Glutamatergic neuron (in vitro differentiated cells): ENCODE measurements at regions not wholly inside any gene's neighbourhood (a gene's known extent, or its start where the extent isn't known, plus 50 kb on each side); places are given as distances from the start of the nearest gene placed in this dataset.

ENCODE experiments used
- DNase-seq: peaks from one replicate; pipeline ENCODE4 v3.0.0; 2022
- H3K27ac Mint-ChIP-seq: one replicate; pipeline ENCODE4 v1.8.0; 2020; ENCODE audit warnings: mild to moderate bottlenecking, mixed read lengths, inconsistent platforms; ENCODE audit not compliant: unreplicated experiment
- H3K27me3 Mint-ChIP-seq: one replicate; pipeline ENCODE4 v1.8.0; 2020; ENCODE audit warnings: mild to moderate bottlenecking, moderate library complexity, mixed read lengths, inconsistent platforms; ENCODE audit not compliant: unreplicated experiment
- H3K36me3 Mint-ChIP-seq: one replicate; pipeline ENCODE4 v1.8.0; 2020; ENCODE audit warnings: mild to moderate bottlenecking, mixed read lengths, inconsistent platforms; ENCODE audit not compliant: unreplicated experiment
- H3K4me1 Mint-ChIP-seq: one replicate; pipeline ENCODE4 v1.8.0; 2020; ENCODE audit warnings: mild to moderate bottlenecking, low read depth, mixed read lengths, inconsistent platforms; ENCODE audit not compliant: unreplicated experiment
- H3K4me3 Mint-ChIP-seq: one replicate; pipeline ENCODE4 v1.8.0; 2020; ENCODE audit warnings: mild to moderate bottlenecking, mixed read lengths, inconsistent platforms; ENCODE audit not compliant: unreplicated experiment
- H3K9me3 Mint-ChIP-seq: one replicate; pipeline ENCODE4 v1.8.0; 2020; ENCODE audit warnings: mild to moderate bottlenecking, moderate library complexity, mixed read lengths, inconsistent platforms; ENCODE audit not compliant: unreplicated experiment
- CTCF ChIP-seq: fragments of 200-600 bp; sonication (generic); IDR thresholded peaks from one replicate; pipeline ENCODE4 v1.5.0; 2021; ENCODE audit not compliant: partially characterized antibody, unreplicated experiment

GRCh38 chr6:10033223-10033829, 381.5 kb downstream of the TFAP2A start:
- Mint-ChIP-seq H3K27me3 (no peaks in the 10 kb centered on the region), H3K36me3 (no peaks in the 10 kb centered on the region), H3K27ac (no peak overlapping the region), H3K4me1 (no peaks in the 10 kb centered on the region), H3K9me3 (peaks cover 2% of the 10 kb centered on the region), H3K4me3 (no peak overlapping the region)
- DNase-seq, result no peak
- no peak for TF ChIP-seq CTCF

GRCh38 chr6:10031617-10032016, 383.3 kb downstream of the TFAP2A start:
- H3K27me3 Mint-ChIP-seq, result no peaks in the 10 kb centered on the region

GRCh38 chr6:10030942-10031537, 383.8 kb downstream of the TFAP2A start:
- no peaks in the 10 kb centered on the region for H3K27me3 Mint-ChIP-seq
- DNase-seq, result no peak
- H3K4me1 Mint-ChIP-seq, result no peaks in the 10 kb centered on the region
- H3K9me3 Mint-ChIP-seq, result peaks cover 2% of the 10 kb centered on the region
- no peak overlapping the region for H3K27ac Mint-ChIP-seq
- H3K4me3 Mint-ChIP-seq, result no peak overlapping the region
- peak; percentile 89 for TF ChIP-seq CTCF
- H3K36me3 Mint-ChIP-seq, result no peaks in the 10 kb centered on the region

More at GRCh38 chr6:10031617-10032016, 383.3 kb downstream of the TFAP2A start:
- Mint-ChIP-seq H3K4me1 (no peaks in the 10 kb centered on the region), H3K36me3 (no peaks in the 10 kb centered on the region), H3K4me3 (no peak overlapping the region), H3K9me3 (peaks cover 2% of the 10 kb centered on the region), H3K27ac (no peak overlapping the region)
- no peak for TF ChIP-seq CTCF
- DNase-seq, result no peak

GRCh38 chr6:10028222-10028621, 386.7 kb downstream of the TFAP2A start:
- Mint-ChIP-seq H3K4me1 (no peaks in the 10 kb centered on the region), H3K27ac (no peak overlapping the region), H3K9me3 (no peaks in the 10 kb centered on the region), H3K27me3 (no peaks in the 10 kb centered on the region), H3K4me3 (no peak overlapping the region), H3K36me3 (no peaks in the 10 kb centered on the region)
- no peak for DNase-seq
- TF ChIP-seq CTCF, result no peak

GRCh38 chr6:10019851-10020250, 395.0 kb downstream of the TFAP2A start:
- Mint-ChIP-seq H3K9me3 (peaks cover 2% of the 10 kb centered on the region), H3K4me1 (peaks cover 2% of the 10 kb centered on the region)
- DNase-seq, result no peak

More at GRCh38 chr6:10019851-10020250, 395.0 kb downstream of the TFAP2A start:
- Mint-ChIP-seq H3K4me3 (no peak overlapping the region), H3K36me3 (no peaks in the 10 kb centered on the region), H3K27ac (no peak overlapping the region), H3K27me3 (peaks cover 2% of the 10 kb centered on the region)
- TF ChIP-seq CTCF, result no peak
